Right lobe of liver (tissue), 6 donors: ENCODE measurements at regions not wholly inside any gene's neighbourhood (a gene's known extent, or its start where the extent isn't known, plus 50 kb on each side); places are given as distances from the start of the nearest gene placed in this dataset.

Experiments
- ATAC-seq, 4 donors: fragments of 200-7000 bp; cut with Tn5 transposase; one replicate each; pipeline ENCODE4 v1.9.1; 2020; ENCODE audit warnings: mild to moderate bottlenecking in 4 of 4, moderate library complexity in 4 of 4
- DNase-seq, 3 donors: peaks; one replicate each; pipeline ENCODE4 v3.0.0-alpha.2; 2020
- H3K27ac ChIP-seq, 3 donors: fragments of 200-600 bp; one replicate each; pipeline ENCODE4 v1.8.0; 2022
- H3K27me3 ChIP-seq, 2 donors: fragments of 200-600 bp; one replicate each; pipeline ENCODE4 v1.8.0; 2022
- H3K36me3 ChIP-seq, 4 donors: fragments of 200-600 bp; sonication (generic) in 1 of 4; one replicate each; pipeline versions ENCODE4 v1.5.1 to v1.8.0; 2017 to 2022; ENCODE audit warnings: control low read depth in 1 of 4
- H3K4me1 ChIP-seq, 4 donors: fragments of 200-600 bp; sonication (generic) in 1 of 4; one replicate each; pipeline versions ENCODE4 v1.5.1 to v1.8.0; 2017 to 2022; ENCODE audit warnings: control low read depth in 1 of 4
- H3K4me3 ChIP-seq, 3 donors: fragments of 200-600 bp; one replicate each; pipeline ENCODE4 v1.8.0; 2022
- H3K9me3 ChIP-seq, 4 donors: fragments of 200-600 bp; sonication (generic) in 1 of 4; one replicate each; pipeline versions ENCODE4 v1.5.1 to v1.8.0; 2017 to 2022; ENCODE audit warnings: control low read depth in 1 of 4
- CTCF ChIP-seq, 4 donors: fragments of 200-600 bp in 3 of 4; fragments of 450-650 bp in 1 of 4; IDR thresholded peaks; one replicate each; pipeline versions ENCODE4 v1.5.1 to v1.8.0; 2016 to 2022; ENCODE audit warnings: antibody characterized with exemption in 4 of 4, mild to moderate bottlenecking in 2 of 4
- POLR2A ChIP-seq: fragments of 450-650 bp; IDR thresholded peaks from one replicate; pipeline ENCODE4 v1.6.1; 2017; ENCODE audit warnings: antibody characterized with exemption, mild to moderate bottlenecking
- WGBS: methylation state at CpG from one replicate; pipeline ENCODE4 v1.1.6; 2018; ENCODE audit warnings: low coverage, low lambda C conversion rate; ENCODE audit not compliant: insufficient coverage; ENCODE audit errors: missing lambda C conversion rate; 5-methylcytosine and 5-hydroxymethylcytosine counted together
- intact Hi-C, 2 donors: fragments of 100-400 bp; cut with DNase I; formaldehyde crosslinking; loops; one replicate each; pipeline versions ENCODE4 v1.11.2 to v1.14.1; 2022
- donor health status: DM: no; HTN: yes; CAD: no.
- donor health status: DM: no; HTN: no; CAD: no.
- donor health status: DM: no; HTN: no; CAD: no.
- donor health status: DM: no; HTN: yes; CAD: no.
- donor health status: DM: no; HTN: yes; CAD: no.

GRCh38 chr10:6978187-6978627, 398.1 kb upstream of the PRKCQ start:
- Histone ChIP-seq H3K36me3 (no peaks in the 10 kb centered on the region), H3K4me1 (no peaks in the 10 kb centered on the region), H3K4me3 (no peak overlapping the region), H3K27me3 (no peaks in the 10 kb centered on the region), H3K27ac (no peak overlapping the region), H3K9me3 (no peaks in the 10 kb centered on the region)
- DNase-seq = no peak
- 29% methylated on average over 5 of the region's 5 CpGs for WGBS
- TF ChIP-seq CTCF (IDR thresholded peaks at IDR 0.05) = no peak
- TF ChIP-seq POLR2A = no peak
- intact Hi-C loops = no loop called here
- ATAC-seq = no peak

DNA sequence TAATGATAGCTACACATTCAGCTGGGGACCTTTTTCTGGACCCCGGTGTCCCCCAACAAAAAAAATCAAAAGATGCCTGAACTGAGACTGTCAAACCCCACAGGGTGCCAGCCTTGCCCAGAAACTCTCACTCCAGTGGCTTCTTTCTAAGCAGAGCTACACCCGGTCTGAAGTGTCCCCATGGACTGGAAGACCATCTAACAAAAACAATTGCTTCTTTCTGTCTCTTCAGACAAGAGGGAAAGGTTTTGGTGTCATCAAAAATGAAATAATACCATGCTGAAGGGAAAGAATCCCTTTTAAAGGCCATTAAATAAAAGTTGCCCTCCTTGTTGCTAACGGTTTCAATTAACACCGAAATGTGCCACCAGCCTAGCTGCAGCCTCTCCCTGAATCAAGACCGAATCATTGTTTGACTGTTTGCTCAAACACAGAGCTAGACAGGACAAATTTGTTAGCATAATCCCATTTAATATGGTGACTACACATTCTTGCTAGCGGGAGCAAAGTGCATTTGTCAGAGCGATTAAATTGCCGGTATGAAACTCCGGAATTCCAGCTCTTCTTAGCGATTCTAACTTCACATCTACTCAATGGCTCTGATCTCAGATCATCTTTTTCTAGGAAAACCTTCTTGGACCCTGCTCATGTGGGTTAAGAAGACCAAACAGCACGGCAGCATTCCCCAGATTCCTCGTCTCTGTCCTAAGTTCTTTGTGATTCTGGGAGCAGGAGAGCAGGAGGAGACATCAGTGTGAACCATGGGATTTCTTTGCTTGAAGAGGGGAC, 397.5 kb upstream of the PRKCQ start:
- no peak for TF ChIP-seq POLR2A
- TF ChIP-seq CTCF (IDR thresholded peaks at IDR 0.05) = no peak
- 56% methylated on average over 12 of the region's 12 CpGs for WGBS
- intact Hi-C loops = no loop called here
- Histone ChIP-seq H3K4me1 (no peaks in the 10 kb centered on the region), H3K4me3 (no peak overlapping the region), H3K9me3 (no peaks in the 10 kb centered on the region), H3K27me3 (no peaks in the 10 kb centered on the region), H3K27ac (no peak overlapping the region), H3K36me3 (no peaks in the 10 kb centered on the region)
- ATAC-seq = no peak
- DNase-seq = no peak

DNA sequence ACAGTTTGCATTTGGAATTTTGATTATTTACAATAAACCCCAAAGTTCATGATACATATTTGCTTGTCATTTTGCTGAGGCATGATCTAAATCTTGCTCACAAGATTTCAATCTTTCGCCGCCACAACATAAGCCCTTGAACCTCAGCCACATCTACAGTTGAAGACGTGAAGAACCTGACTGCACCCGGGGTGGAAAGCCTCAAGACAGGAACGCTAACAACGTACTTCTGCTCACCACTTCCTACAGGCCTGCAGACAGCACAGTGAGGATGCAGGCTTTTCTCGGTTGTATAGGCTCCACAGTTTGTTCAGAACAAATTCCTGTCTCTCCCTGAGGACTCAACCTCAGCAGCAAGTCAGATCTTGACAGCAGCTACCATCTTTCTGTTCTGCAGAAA, 393.8 kb upstream of the PRKCQ start:
- DNase-seq = no peak
- Histone ChIP-seq H3K4me3 (no peak overlapping the region), H3K27me3 (no peaks in the 10 kb centered on the region), H3K36me3 (no peaks in the 10 kb centered on the region), H3K27ac (no peak overlapping the region), H3K4me1 (no peaks in the 10 kb centered on the region), H3K9me3 (no peaks in the 10 kb centered on the region)
- 55% methylated on average over 7 of the region's 7 CpGs for WGBS
- intact Hi-C loops = no loop called here
- ATAC-seq = peak; percentile 28 to 50 (median 38)
- TF ChIP-seq CTCF (IDR thresholded peaks at IDR 0.05) = no peak
- no peak for TF ChIP-seq POLR2A

GRCh38 chr10:6972226-6972625, 392.1 kb upstream of the PRKCQ start:
- Histone ChIP-seq H3K9me3 (no peaks in the 10 kb centered on the region), H3K36me3 (no peaks in the 10 kb centered on the region), H3K27me3 (no peaks in the 10 kb centered on the region), H3K4me3 (no peak overlapping the region), H3K27ac (no peak overlapping the region), H3K4me1 (no peaks in the 10 kb centered on the region)
- ATAC-seq = no peak
- intact Hi-C loops = no loop called here
- TF ChIP-seq POLR2A (no peak), CTCF (IDR thresholded peaks at IDR 0.05) (no peak)
- 59% methylated on average over 6 of the region's 6 CpGs for WGBS
- DNase-seq = no peak
